H1 (cell line): ENCODE measurements at regions not wholly inside any gene's neighbourhood (a gene's known extent, or its start where the extent isn't known, plus 50 kb on each side); places are given as distances from the start of the nearest gene placed in this dataset.

Experiments used
- CTCF ChIA-PET: fragments of 300-600 bp; sonication (Branson Sonifier 250); formaldehyde crosslinking; loops from one replicate; lab custom pipeline; 2021; ENCODE audit not compliant: partially characterized antibody; lab: Charles Lee
- POLR2A ChIA-PET: fragments of 300-600 bp; sonication (Branson Sonifier 250); formaldehyde crosslinking; loops from one replicate; lab custom pipeline; 2021; ENCODE audit warnings: inconsistent platforms; ENCODE audit not compliant: partially characterized antibody; lab: Charles Lee
- DNase-seq, 2 experiments: peaks; one replicate each; pipeline versions ENCODE4 v3.0.0 to v3.0.0-alpha.2; 2010 to 2022; ENCODE audit warnings: low spot score in 2 of 2, low read depth in 1 of 2, mixed read lengths in 1 of 2
- FAIRE-seq: peaks from 2 replicates; lab custom pipeline; 2011; peaks lifted over from hg19 to GRCh38; lab: Jason Lieb, UNC
- H2AFZ ChIP-seq: 2 replicates; pipeline ENCODE4 v1.8.1; 2012; ENCODE audit warnings: low read length, inconsistent platforms
- H2AK5ac ChIP-seq: 2 replicates; pipeline ENCODE4 v1.6.1; 2013; ENCODE audit warnings: low read depth, low read length
- H2BK120ac ChIP-seq: replicated peaks from 2 replicates; pipeline ENCODE3; 2013; ENCODE audit warnings: low read depth, low read length, inconsistent platforms
- H2BK12ac ChIP-seq: 2 replicates; pipeline ENCODE4 v1.6.1; 2013; ENCODE audit warnings: low read depth, low read length
- H2BK15ac ChIP-seq: 2 replicates; pipeline ENCODE4 v1.6.1; 2013; ENCODE audit warnings: low read length
- H2BK20ac ChIP-seq: 2 replicates; pipeline ENCODE4 v1.6.1; 2013; ENCODE audit warnings: low read length
- H2BK5ac ChIP-seq: 2 replicates; pipeline ENCODE4 v1.6.1; 2013; ENCODE audit warnings: low read depth, low read length
- H3K14ac ChIP-seq: 2 replicates; pipeline ENCODE4 v1.6.1; 2013; ENCODE audit warnings: inconsistent platforms; ENCODE audit not compliant: insufficient read length
- H3K18ac ChIP-seq: 2 replicates; pipeline ENCODE4 v1.6.1; 2013; ENCODE audit warnings: low read length; ENCODE audit errors: extremely low read depth
- H3K23ac ChIP-seq: 2 replicates; pipeline ENCODE4 v1.6.1; 2013; ENCODE audit warnings: inconsistent platforms; ENCODE audit not compliant: insufficient read length
- H3K23me2 ChIP-seq: 2 replicates; pipeline ENCODE4 v1.6.1; 2013; ENCODE audit warnings: low read depth, low read length
- H3K27ac ChIP-seq: 2 replicates; pipeline ENCODE4 v1.6.1; 2011; ENCODE audit warnings: low read depth, low read length, inconsistent platforms
- H3K27me3 ChIP-seq, 4 experiments: replicated peaks in 1 of 4; 1 replicate in 1 of 4; 2 replicates in 3 of 4; pipeline versions ENCODE4 v1.6.1 to v1.8.1; 2011 to 2013; ENCODE audit warnings: low read length in 3 of 4, mild to moderate bottlenecking in 3 of 4, inconsistent platforms in 2 of 4, mixed read lengths in 2 of 4, moderate library complexity in 1 of 4; ENCODE audit not compliant: control insufficient read depth in 3 of 4, insufficient read depth in 3 of 4; ENCODE audit errors: extremely low read depth in 1 of 4
- H3K36me3 ChIP-seq, 4 experiments: 2 replicates each; pipeline versions ENCODE4 v1.6.1 to v1.8.1; 2011 to 2013; ENCODE audit warnings: mild to moderate bottlenecking in 4 of 4, low read length in 3 of 4, moderate library complexity in 2 of 4, control low read depth in 1 of 4, inconsistent platforms in 1 of 4; ENCODE audit not compliant: insufficient read depth in 4 of 4, control insufficient read depth in 2 of 4
- H3K4ac ChIP-seq: replicated peaks from 2 replicates; pipeline ENCODE3; 2013; ENCODE audit warnings: low read length, low read depth, mixed read lengths, inconsistent platforms; ENCODE audit not compliant: insufficient read length
- H3K4me1 ChIP-seq, 4 experiments: replicated peaks in 1 of 4; 1 replicate in 1 of 4; 2 replicates in 3 of 4; pipeline versions ENCODE4 v1.6.1 to v1.8.1; 2011 to 2013; ENCODE audit warnings: low read length in 3 of 4, inconsistent platforms in 2 of 4, mixed read lengths in 1 of 4; ENCODE audit not compliant: insufficient read depth in 4 of 4, control insufficient read depth in 3 of 4
- H3K4me2 ChIP-seq, 2 experiments: 2 replicates each; pipeline versions ENCODE4 v1.6.1 to v1.8.1; 2011 to 2013; ENCODE audit warnings: low read depth in 2 of 2, low read length in 2 of 2, control low read depth in 1 of 2, inconsistent platforms in 1 of 2, mild to moderate bottlenecking in 1 of 2; ENCODE audit not compliant: insufficient read depth in 1 of 2
- H3K4me3 ChIP-seq, 4 experiments: fragments of 200-600, 300-600 bp in 1 of 4; sonication (generic), shearing (Covaris generic), sonication (Bioruptor Twin) in 1 of 4; 2 replicates each; pipeline versions ENCODE4 v1.5.1 to v1.8.1; 2011 to 2016; ENCODE audit warnings: low read length in 4 of 4, low read depth in 3 of 4, control low read depth in 2 of 4, inconsistent platforms in 2 of 4, mild to moderate bottlenecking in 2 of 4, mixed read lengths in 1 of 4, moderate library complexity in 1 of 4; ENCODE audit not compliant: insufficient read depth in 2 of 4; ENCODE audit errors: extremely low read depth in 1 of 4
- H3K56ac ChIP-seq: replicated peaks from 2 replicates; pipeline ENCODE3; 2013; ENCODE audit warnings: low read depth, mild to moderate bottlenecking, mixed read lengths, low read length, inconsistent platforms; ENCODE audit not compliant: insufficient read length
- H3K79me1 ChIP-seq: 2 replicates; pipeline ENCODE4 v1.6.1; 2013; ENCODE audit warnings: low read depth, low read length, control low read depth
- H3K79me2 ChIP-seq, 2 experiments: 2 replicates each; pipeline versions ENCODE4 v1.6.1 to v1.8.1; 2012 to 2013; ENCODE audit warnings: low read length in 2 of 2, mild to moderate bottlenecking in 2 of 2, inconsistent platforms in 1 of 2; ENCODE audit not compliant: insufficient read depth in 2 of 2, control insufficient read depth in 1 of 2
- H3K9ac ChIP-seq, 4 experiments: replicated peaks in 1 of 4; 1 replicate in 1 of 4; 2 replicates in 3 of 4; pipeline versions ENCODE4 v1.6.1 to v1.8.1; 2011 to 2013; ENCODE audit warnings: low read depth in 3 of 4, low read length in 3 of 4, control low read depth in 2 of 4, mild to moderate bottlenecking in 2 of 4, moderate library complexity in 2 of 4, inconsistent platforms in 1 of 4; ENCODE audit errors: extremely low read depth in 1 of 4
- H3K9me3 ChIP-seq, 2 experiments: 2 replicates each; pipeline versions ENCODE4 v1.6.1 to v1.8.1; 2012 to 2013; ENCODE audit warnings: mild to moderate bottlenecking in 2 of 2, moderate library complexity in 2 of 2, control low read depth in 1 of 2, inconsistent platforms in 1 of 2, low read depth in 1 of 2, low read length in 1 of 2, mixed read lengths in 1 of 2; ENCODE audit not compliant: insufficient read depth in 2 of 2
- H4K20me1 ChIP-seq, 2 experiments: replicated peaks in 1 of 2; 2 replicates each; pipeline versions ENCODE3 to v1.8.1; 2011 to 2013; ENCODE audit warnings: inconsistent platforms in 2 of 2, low read length in 2 of 2, mild to moderate bottlenecking in 1 of 2; ENCODE audit not compliant: insufficient read depth in 2 of 2, control insufficient read depth in 1 of 2
- H4K5ac ChIP-seq: 2 replicates; pipeline ENCODE4 v1.6.1; 2013; ENCODE audit warnings: low read length, low read depth, mixed read lengths, inconsistent platforms; ENCODE audit not compliant: insufficient read length
- H4K8ac ChIP-seq: 2 replicates; pipeline ENCODE4 v1.8.0; 2013; ENCODE audit warnings: mild to moderate bottlenecking, moderate library complexity, low read length, inconsistent platforms; ENCODE audit not compliant: insufficient read depth; ENCODE audit errors: extremely low read depth
- H4K91ac ChIP-seq: replicated peaks from 2 replicates; pipeline ENCODE3; 2013; ENCODE audit warnings: low read length, mixed read lengths, inconsistent platforms; ENCODE audit not compliant: insufficient read length
- ASH2L ChIP-seq: fragments of 200-600, 300-600 bp; sonication (generic); IDR thresholded peaks from one replicate; pipeline ENCODE4 v1.7.1; 2017; ENCODE audit warnings: low read length
- CHD1 ChIP-seq: IDR thresholded peaks from 2 replicates; pipeline ENCODE4 v1.6.1; 2012; ENCODE audit warnings: low read depth, low read length, improper control_type of control experiment
- JUND ChIP-seq: IDR thresholded peaks from 2 replicates; pipeline ENCODE4 v1.6.1; 2011; ENCODE audit warnings: mild to moderate bottlenecking, improper control_type of control experiment, low read length
- SIRT6 ChIP-seq: IDR thresholded peaks from one replicate; pipeline ENCODE4 v1.7.1; 2012; ENCODE audit warnings: low read length, inconsistent platforms
- WGBS, 2 experiments: shearing (Covaris generic) in 1 of 2; methylation state at CpG; one replicate each; pipeline versions ENCODE4 v1.1.6 to v1.1.7; 2013 to 2015; ENCODE audit warnings: low lambda C conversion rate in 2 of 2, mixed read lengths in 2 of 2, inconsistent platforms in 1 of 2, low coverage in 1 of 2, missing lambda C conversion rate in 1 of 2; ENCODE audit not compliant: insufficient replicate concordance in 2 of 2, insufficient coverage in 1 of 2, insufficient read length in 1 of 2; ENCODE audit errors: extremely low coverage in 1 of 2, missing lambda C conversion rate in 1 of 2; 5-methylcytosine and 5-hydroxymethylcytosine counted together

- no peak overlapping the region for H2AFZ ChIP-seq
- H3K56ac ChIP-seq: no peak overlapping the region
- no peak overlapping the region for H2BK5ac ChIP-seq
- TF ChIP-seq JUND (no peak), ASH2L (no peak), SIRT6 (no peak), CHD1 (no peak)
- TF ChIP-seq, all 59 proteins: peak for 0
- no peak overlapping the region for H2BK20ac ChIP-seq
- H2AK5ac ChIP-seq: no peak overlapping the region
- H3K4me1 ChIP-seq: peaks cover 0 to 15% (median 6%) of the 10 kb centered on the region in 4 experiments; a peak in 4 of 7 replicates
- ChIA-PET POLR2A (no interaction called here), CTCF (no interaction called here)
- DNase-seq (no peak), FAIRE-seq (no peak)
- H3K4ac ChIP-seq: no peak overlapping the region
- H4K91ac ChIP-seq: no peak overlapping the region
- no peaks in the 10 kb centered on the region for H3K27me3 ChIP-seq
- no peak overlapping the region for H3K9ac ChIP-seq
- H3K14ac ChIP-seq: no peak overlapping the region
- no peaks in the 10 kb centered on the region for H3K9me3 ChIP-seq
- no peaks in the 10 kb centered on the region for H3K79me1 ChIP-seq
- WGBS, 2 experiments: 84% methylated on average over 7 of the region's 7 CpGs; no CpG with 5 or more reads in 1 of the 2 experiments
- no peak overlapping the region for H3K27ac ChIP-seq
- H3K4me3 ChIP-seq: no peak overlapping the region
- no peak overlapping the region for H2BK12ac ChIP-seq
- no peak overlapping the region for H3K23ac ChIP-seq
- H3K4me2 ChIP-seq: no peak overlapping the region
- no peaks in the 10 kb centered on the region for H3K36me3 ChIP-seq
- no peak overlapping the region for H3K18ac ChIP-seq
- no peak overlapping the region for H4K5ac ChIP-seq
- H3K23me2 ChIP-seq: no peaks in the 10 kb centered on the region; the same call in 1 of the 2 replicates
- no peak overlapping the region for H2BK15ac ChIP-seq
- no peak overlapping the region for H2BK120ac ChIP-seq
- no peaks in the 10 kb centered on the region for H4K20me1 ChIP-seq
- no peaks in the 10 kb centered on the region for H3K79me2 ChIP-seq
- no peak overlapping the region for H4K8ac ChIP-seq
Observed at GRCh38 chr3:73677336-73678024, 52.7 kb upstream of the PDZRN3 start.
